ENCODE measurements at regions not wholly inside any gene's neighbourhood (a gene's known extent, or its start where the extent isn't known, plus 50 kb on each side); places are given as distances from the start of the nearest gene placed in this dataset.

DNA sequence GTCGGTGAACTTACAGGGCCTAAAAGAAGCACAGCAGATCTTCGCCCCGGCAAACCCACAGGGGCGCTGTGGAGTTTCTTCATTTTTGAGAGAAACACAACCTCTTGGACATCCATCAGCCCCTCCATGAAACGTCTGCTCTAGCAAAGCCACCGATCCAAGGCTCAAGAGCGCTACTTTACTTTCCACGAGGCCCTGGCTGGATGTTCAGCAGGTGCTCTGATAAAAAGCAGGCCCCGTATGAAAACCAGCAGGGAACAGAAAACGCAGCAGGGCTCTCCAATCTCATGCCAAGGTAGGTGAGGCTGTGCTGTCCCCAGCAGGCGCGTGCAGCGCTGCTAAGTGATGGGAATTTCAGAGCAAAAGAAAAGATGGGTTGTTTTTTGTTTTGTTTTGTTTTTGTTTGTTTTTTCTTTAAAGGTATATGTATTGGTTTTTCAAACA is 86.7 kb downstream of the IRS2 start:
- ChIA-PET RAD21 (ENCODE audit: unreplicated experiment) (no interaction called here), POLR2A (no interaction called here), CTCF (no interaction called here), SMC1A (ENCODE audit: uncharacterized antibody, unreplicated experiment) (no interaction called here)
- in situ Hi-C loops (cut with MboI) (no loop called here), intact Hi-C loops (cut with micrococcal nuclease; ENCODE audit: unreplicated experiment) (no loop called here)
- H3K4me3 ChIP-seq, result no peak overlapping the region
- H3K27me3 ChIP-seq (replicated peaks in 1 of 2; ENCODE audit: control insufficient read depth in 2 of 2, insufficient read depth in 2 of 2, low read length in 1 of 2), result no peaks in the 10 kb centered on the region
- H3K27ac ChIP-seq (ENCODE audit: control insufficient read depth, insufficient read depth), result no peak overlapping the region
- WGBS (ENCODE audit: insufficient coverage, insufficient replicate concordance, low lambda C conversion rate, missing lambda C conversion rate), result 48% methylated on average over 13 of the region's 13 CpGs
- TF ChIP-seq POLR2AphosphoS2 (IDR thresholded peaks at IDR 0.05; ENCODE audit: low read depth, low read length), result no peak
- TF ChIP-seq RELB (IDR thresholded peaks at IDR 0.05; ENCODE audit: low read depth), result no peak
- no peak for TF ChIP-seq NFIC (IDR thresholded peaks at IDR 0.05; ENCODE audit: low read depth, low read length)
- TF ChIP-seq IRF5 (IDR thresholded peaks at IDR 0.05; ENCODE audit: borderline replicate concordance), result no peak
- no peak for TF ChIP-seq SPI1 (IDR thresholded peaks at IDR 0.05; ENCODE audit: borderline replicate concordance, insufficient read depth, low read depth, low read length)
- TF ChIP-seq TCF3 (IDR thresholded peaks at IDR 0.05; ENCODE audit: borderline replicate concordance, insufficient read depth, low read depth, low read length), result no peak
- no peak overlapping the region for H3K4me2 ChIP-seq (ENCODE audit: control insufficient read depth, insufficient read depth)
- no peaks in the 10 kb centered on the region for H3K4me1 ChIP-seq (ENCODE audit: control insufficient read depth, insufficient read depth, low read length)
- H3K9me3 ChIP-seq (replicated peaks; ENCODE audit: control insufficient read depth, insufficient read depth, low read length), result no peaks in the 10 kb centered on the region
- H3K9ac ChIP-seq (ENCODE audit: control insufficient read depth, insufficient read depth, low read length), result no peak overlapping the region
- FAIRE-seq (no peak), DNase-seq (ENCODE audit: low read depth, low spot score) (no peak), ATAC-seq (no peak)
- no peaks in the 10 kb centered on the region for H4K20me1 ChIP-seq (ENCODE audit: control insufficient read depth, insufficient read depth)
- no peak overlapping the region for H2AFZ ChIP-seq (ENCODE audit: control insufficient read depth, low read depth, low read length)
- BruUV-seq (replicated peaks), result no TSS peak
- H3K79me2 ChIP-seq (ENCODE audit: control insufficient read depth, insufficient read depth, low read length), result no peaks in the 10 kb centered on the region
- no peaks in the 10 kb centered on the region for H3K36me3 ChIP-seq (ENCODE audit: control insufficient read depth in 2 of 2, insufficient read depth in 2 of 2, low read length in 1 of 2)

Measured in GM12878 (cell line).